WI38 (cell line): ENCODE measurements at regions not wholly inside any gene's neighbourhood (a gene's known extent, or its start where the extent isn't known, plus 50 kb on each side); places are given as distances from the start of the nearest gene placed in this dataset.
"Not testable (repeated sequence)": the region's sequence is repeated elsewhere in the genome, so short reads cannot be mapped to it uniquely, and the experiment has no call there.

Source experiments
- H3K4me3 ChIP-seq: 2 replicates; pipeline ENCODE4 v1.5.1; 2011; ENCODE audit warnings: low read depth, mild to moderate bottlenecking, control low read depth, low read length
- CTCF ChIP-seq: IDR thresholded peaks from 2 replicates; pipeline ENCODE4 v1.5.1; 2012; ENCODE audit warnings: low read depth, mild to moderate bottlenecking, control low read depth, low read length

- TF ChIP-seq CTCF: no peak
Observed at GRCh38 chr7:114342431-114343179, 72.0 kb upstream of the FOXP2 start.

GRCh38 chr7:114341648-114342047, 73.0 kb upstream of the FOXP2 start:
- TF ChIP-seq CTCF: no peak
- H3K4me3 ChIP-seq: no peak overlapping the region

More at GRCh38 chr7:114342431-114343179, 72.0 kb upstream of the FOXP2 start:
- no peak overlapping the region for H3K4me3 ChIP-seq

DNA sequence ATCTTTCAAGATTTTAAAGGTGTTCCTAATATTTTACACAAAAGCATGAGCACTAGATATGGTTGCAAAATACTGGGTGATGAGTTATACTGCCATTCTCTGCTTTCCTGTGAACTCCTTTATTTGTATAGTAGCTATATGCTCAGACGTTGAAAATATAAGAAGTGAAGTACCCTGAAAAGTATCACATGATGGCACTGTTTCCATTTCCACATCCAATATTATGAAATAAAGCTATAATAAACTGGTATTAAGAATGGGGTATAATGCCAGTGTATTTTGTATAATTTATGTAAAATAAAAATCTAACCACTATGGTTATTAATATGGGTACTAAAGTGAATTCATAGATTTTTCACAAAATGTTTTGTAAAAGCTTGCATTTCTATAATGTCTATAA, 79.6 kb upstream of the FOXP2 start:
- no peak for TF ChIP-seq CTCF
- H3K4me3 ChIP-seq: no peak overlapping the region

- not testable (repeated sequence) for H3K4me3 ChIP-seq
Observed at GRCh38 chr7:114329458-114329857, 85.2 kb upstream of the FOXP2 start.

DNA sequence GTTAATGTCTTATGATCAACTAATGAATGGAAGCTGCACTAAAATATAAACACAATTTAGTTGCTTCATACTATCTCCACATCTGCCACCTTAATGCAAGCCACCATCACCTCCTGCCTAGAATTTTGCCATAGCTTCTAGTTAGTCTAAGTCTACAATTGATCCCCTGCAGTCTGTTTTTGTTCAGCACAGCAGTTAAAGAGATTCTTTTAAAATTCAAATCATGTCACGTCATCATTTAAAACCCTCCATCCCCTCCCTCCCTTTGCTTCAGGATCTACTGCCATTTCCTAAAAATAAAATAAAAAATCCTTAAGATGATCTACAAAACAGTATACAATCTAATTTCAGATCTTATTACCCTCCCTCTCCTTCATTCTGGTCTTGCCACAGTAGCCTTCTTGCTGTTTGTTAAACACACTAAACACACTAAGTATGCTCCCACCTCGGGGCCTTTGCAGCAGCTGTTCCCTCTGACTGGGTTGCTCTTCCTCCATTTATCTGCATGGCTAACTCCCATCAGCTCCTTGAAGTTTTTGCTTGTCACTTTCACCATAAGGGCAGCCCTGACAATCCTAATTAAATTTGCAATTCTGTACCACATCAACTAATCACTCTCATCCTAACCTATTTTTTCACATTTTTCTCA, 97.0 kb upstream of the FOXP2 start:
- no peak for TF ChIP-seq CTCF
- no peak overlapping the region for H3K4me3 ChIP-seq

GRCh38 chr7:114312649-114313048, 102.0 kb upstream of the FOXP2 start:
- TF ChIP-seq CTCF: no peak

DNA sequence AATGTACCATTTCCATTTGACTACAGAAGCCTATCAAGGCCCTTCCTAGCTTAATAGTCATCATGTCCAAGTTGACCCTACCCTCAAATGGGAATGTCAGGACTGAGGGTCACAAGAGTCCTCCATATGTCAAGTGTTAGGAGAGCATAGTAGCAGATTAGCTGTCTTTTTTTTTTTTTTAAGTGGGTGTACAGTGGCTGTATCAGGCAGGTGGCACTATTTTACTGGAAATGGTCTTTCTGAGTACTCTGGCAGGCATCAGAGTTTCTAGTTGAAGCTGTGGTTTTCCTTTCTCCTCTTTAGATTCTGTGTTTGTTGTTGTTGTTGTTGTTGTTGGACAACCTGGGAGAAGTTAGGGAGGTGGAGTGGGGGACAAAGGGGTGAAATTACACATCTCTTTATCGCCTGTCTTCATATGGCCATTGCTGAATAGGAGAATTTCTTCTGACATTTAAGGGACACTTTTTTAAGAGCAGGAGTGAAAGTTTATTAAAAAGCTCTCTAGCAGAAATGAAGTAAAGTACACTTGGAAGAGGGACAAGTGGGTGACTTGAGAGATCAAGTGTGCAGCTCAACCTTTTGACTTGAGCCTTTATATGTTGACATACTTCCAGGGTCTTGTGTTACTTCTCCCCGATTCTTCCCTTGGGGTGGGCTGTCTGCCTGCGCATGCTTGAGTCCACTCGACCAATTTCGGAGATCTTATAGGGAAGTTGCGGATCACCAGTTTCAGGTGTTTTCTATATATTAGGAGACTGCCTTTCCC, 104.1 kb upstream of the FOXP2 start:
- no peak for TF ChIP-seq CTCF
- no peak overlapping the region for H3K4me3 ChIP-seq

More at GRCh38 chr7:114312649-114313048, 102.0 kb upstream of the FOXP2 start:
- H3K4me3 ChIP-seq: no peak overlapping the region
